Esophagus squamous epithelium (tissue), 5 donors: ENCODE measurements at regions not wholly inside any gene's neighbourhood (a gene's known extent, or its start where the extent isn't known, plus 50 kb on each side); places are given as distances from the start of the nearest gene placed in this dataset.

Experiments
- DNase-seq: peaks from one replicate; lab custom pipeline; 2025; lab: John Stamatoyannopoulos, UW
- H3K27ac ChIP-seq, 4 donors: fragments of 200-600 bp; sonication (generic); one replicate each; pipeline ENCODE4 v1.5.1; 2016 to 2019; ENCODE audit warnings: mild to moderate bottlenecking in 1 of 4
- H3K27me3 ChIP-seq, 4 donors: fragments of 200-600 bp; sonication (generic); 1 replicate in 3 of 4; 2 replicates in 1 of 4; pipeline versions ENCODE4 v1.5.1 to v1.6.0; 2017 to 2021; ENCODE audit warnings: antibody characterized with exemption in 1 of 4
- H3K36me3 ChIP-seq, 3 donors: fragments of 200-600 bp; sonication (generic); one replicate each; pipeline ENCODE4 v1.5.1; 2016 to 2019
- H3K4me1 ChIP-seq, 3 donors: fragments of 200-600 bp; sonication (generic); one replicate each; pipeline ENCODE4 v1.5.1; 2017 to 2019
- H3K4me3 ChIP-seq, 4 donors: fragments of 200-600 bp; sonication (generic); 1 replicate in 3 of 4; 2 replicates in 1 of 4; pipeline ENCODE4 v1.5.1; 2016 to 2019; ENCODE audit warnings: mild to moderate bottlenecking in 2 of 4, moderate library complexity in 1 of 4
- H3K9me3 ChIP-seq, 3 donors: fragments of 200-600 bp; sonication (generic); one replicate each; pipeline ENCODE4 v1.5.1; 2016 to 2019
- CTCF ChIP-seq, 6 experiments: fragments of 450-650 bp in 4 of 6; fragments of 200-600 bp in 2 of 6; sonication (generic) in 2 of 6; IDR thresholded peaks; one replicate each; pipeline ENCODE4 v1.5.1; 2016 to 2019; ENCODE audit warnings: antibody characterized with exemption in 6 of 6, mild to moderate bottlenecking in 4 of 6, moderate library complexity in 4 of 6
- POLR2A ChIP-seq, 4 donors: fragments of 450-650 bp; IDR thresholded peaks; one replicate each; pipeline ENCODE4 v1.6.1; 2017; ENCODE audit warnings: antibody characterized with exemption in 4 of 4, mild to moderate bottlenecking in 4 of 4, moderate library complexity in 3 of 4
- WGBS, 2 donors: methylation state at CpG; one replicate each; pipeline ENCODE4 v1.1.5; 2018; 5-methylcytosine and 5-hydroxymethylcytosine counted together
- intact Hi-C: fragments of 100-400 bp; cut with DNase I; formaldehyde crosslinking; loops from one replicate; pipeline ENCODE4 v1.15.0; 2022
- donor health status: DM: yes; HTN: yes; CAD: no.

GRCh38 chr18:38693104-38693503 lies 1127.5 kb upstream of the CELF4 start:
- TF ChIP-seq CTCF (IDR thresholded peaks at IDR 0.05) (no peak), POLR2A (IDR thresholded peaks at IDR 0.05) (no peak)
- Histone ChIP-seq H3K27ac (no peak overlapping the region), H3K9me3 (no peaks in the 10 kb centered on the region), H3K4me1 (peaks cover 0 to 4% (median 0%) of the 10 kb centered on the region in 3 donors), H3K27me3 (no peaks in the 10 kb centered on the region), H3K4me3 (no peak overlapping the region), H3K36me3 (no peaks in the 10 kb centered on the region)
- 66 to 70% methylated on average over 5 of the region's 5 CpGs for WGBS, 2 donors
- DNase-seq = no peak
- intact Hi-C loops = no loop called here

GRCh38 chr18:38690626-38691025 lies 1125.0 kb upstream of the CELF4 start:
- peaks cover 0 to 2% (median 0%) of the 10 kb centered on the region in 3 donors for H3K4me1 ChIP-seq
- intact Hi-C loops = no loop called here
- no peaks in the 10 kb centered on the region for H3K27me3 ChIP-seq
- DNase-seq = no peak
- 47 to 51% methylated on average over 6 of the region's 6 CpGs for WGBS, 2 donors
- no peak overlapping the region for H3K27ac ChIP-seq
- TF ChIP-seq POLR2A (IDR thresholded peaks at IDR 0.05) = no peak
- no peak for TF ChIP-seq CTCF (IDR thresholded peaks at IDR 0.05)
- H3K36me3 ChIP-seq = no peaks in the 10 kb centered on the region
- H3K9me3 ChIP-seq = no peaks in the 10 kb centered on the region
- no peak overlapping the region for H3K4me3 ChIP-seq

- intact Hi-C loops = no loop called here
- TF ChIP-seq CTCF (IDR thresholded peaks at IDR 0.05) = no peak
- no peak for TF ChIP-seq POLR2A (IDR thresholded peaks at IDR 0.05)
- H3K27ac ChIP-seq = no peak overlapping the region
- H3K27me3 ChIP-seq = no peaks in the 10 kb centered on the region
- H3K36me3 ChIP-seq = no peaks in the 10 kb centered on the region
- H3K4me1 ChIP-seq = no peaks in the 10 kb centered on the region
- no peak for DNase-seq
- H3K9me3 ChIP-seq = no peaks in the 10 kb centered on the region
- no peak overlapping the region for H3K4me3 ChIP-seq
- 67 to 79% methylated on average over 1 of the region's 1 CpG for WGBS, 2 donors
Measured at GRCh38 chr18:38688416-38688815, 1122.8 kb upstream of the CELF4 start.

- intact Hi-C loops = no loop called here
- Histone ChIP-seq H3K4me1 (no peaks in the 10 kb centered on the region), H3K4me3 (no peak overlapping the region), H3K27ac (no peak overlapping the region), H3K36me3 (no peaks in the 10 kb centered on the region), H3K9me3 (peaks cover 0 to 21% (median 4%) of the 10 kb centered on the region in 3 donors), H3K27me3 (no peaks in the 10 kb centered on the region)
- no peak for DNase-seq
- TF ChIP-seq CTCF (IDR thresholded peaks at IDR 0.05) (no peak), POLR2A (IDR thresholded peaks at IDR 0.05) (no peak)
Measured at GRCh38 chr18:38670486-38670885, 1104.9 kb upstream of the CELF4 start.

GRCh38 chr18:38664929-38665328 lies 1099.3 kb upstream of the CELF4 start:
- no peak overlapping the region for H3K27ac ChIP-seq
- no peaks in the 10 kb centered on the region for H3K9me3 ChIP-seq
- no peaks in the 10 kb centered on the region for H3K36me3 ChIP-seq
- intact Hi-C loops = no loop called here
- TF ChIP-seq POLR2A (IDR thresholded peaks at IDR 0.05) (no peak), CTCF (IDR thresholded peaks at IDR 0.05) (no peak)
- no peak overlapping the region for H3K4me3 ChIP-seq
- no peak for DNase-seq
- no peaks in the 10 kb centered on the region for H3K4me1 ChIP-seq
- WGBS, 2 donors = 90% methylated on average over 1 of the region's 1 CpG; no CpG with 5 or more reads in 1 of the 2 donors
- H3K27me3 ChIP-seq = no peaks in the 10 kb centered on the region
